GM20000 (cell line): ENCODE measurements at regions not wholly inside any gene's neighbourhood (a gene's known extent, or its start where the extent isn't known, plus 50 kb on each side); places are given as distances from the start of the nearest gene placed in this dataset.

Experiments
- DNase-seq: peaks from one replicate; pipeline ENCODE4 v3.0.0; 2012; ENCODE audit warnings: low spot score
- CTCF ChIP-seq: IDR thresholded peaks from 2 replicates; pipeline ENCODE4 v1.5.1; 2012; ENCODE audit warnings: mild to moderate bottlenecking, control low read depth; ENCODE audit errors: extremely low read depth, missing control alignments

DNA sequence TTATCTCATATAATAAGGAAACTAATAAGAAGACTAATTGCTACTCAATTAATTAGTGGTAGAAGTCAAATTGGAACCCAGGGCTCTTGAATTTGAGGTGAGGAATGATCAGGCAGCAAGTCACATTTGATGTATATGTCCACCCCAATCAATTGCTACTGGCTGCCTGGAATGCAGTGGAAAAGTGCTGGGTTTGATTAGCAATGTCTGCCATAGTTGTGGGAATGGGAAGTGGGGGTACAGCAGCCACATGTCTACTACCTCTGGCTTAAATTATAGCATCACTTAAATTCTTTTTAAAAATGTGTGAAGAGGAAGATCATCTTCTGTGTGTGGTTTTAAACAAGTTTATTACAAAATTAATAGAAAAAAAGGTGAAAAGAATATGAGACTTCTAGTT is 50.8 kb upstream of the NAV2 start:
- no peak for TF ChIP-seq CTCF

GRCh38 chr11:19660076-19660475 is 52.6 kb upstream of the NAV2 start:
- TF ChIP-seq CTCF, result no peak
- peak; percentile 71 for DNase-seq

More for the DNA sequence above, 50.8 kb upstream of the NAV2 start:
- DNase-seq, result no peak

DNA sequence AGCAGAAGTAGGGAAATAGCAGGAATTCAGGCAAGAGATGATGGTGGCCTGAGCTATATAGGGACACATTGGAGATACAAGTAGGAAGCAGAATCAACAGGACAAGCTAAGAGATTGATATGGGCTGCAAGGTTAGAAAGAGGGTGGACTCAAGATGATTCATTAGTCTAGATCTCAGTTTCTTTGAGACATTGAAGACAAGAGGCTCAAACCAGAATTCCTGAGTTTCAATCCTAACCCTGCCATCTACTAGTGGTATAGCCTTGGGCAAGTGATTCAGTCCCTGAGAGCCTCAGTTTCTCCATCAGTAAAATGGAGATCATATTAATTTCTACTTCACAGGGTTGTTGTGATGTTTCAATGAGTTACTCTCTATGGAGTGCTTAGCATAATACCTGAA is 53.1 kb upstream of the NAV2 start:
- no peak for DNase-seq
- no peak for TF ChIP-seq CTCF

GRCh38 chr11:19658344-19658743 is 54.3 kb upstream of the NAV2 start:
- DNase-seq, result no peak

DNA sequence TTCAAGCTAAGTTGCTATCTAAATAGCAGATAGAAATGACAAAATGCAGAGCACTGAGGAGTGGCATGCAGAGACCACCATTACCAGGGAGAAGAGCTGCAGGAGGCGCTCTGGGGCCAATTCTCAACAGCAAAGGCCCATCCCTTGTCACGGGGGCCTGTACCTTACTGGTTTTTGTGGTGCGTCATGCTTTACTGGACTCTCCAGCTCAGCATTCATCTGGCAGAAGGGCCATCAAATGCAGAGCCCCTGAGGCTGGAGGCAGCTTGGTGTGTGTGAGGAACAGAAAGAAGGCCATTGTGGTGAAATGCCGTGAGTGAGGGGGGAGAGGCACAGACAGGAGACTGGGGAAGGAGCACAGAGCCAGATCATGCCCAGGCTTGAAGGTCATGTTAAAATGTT is 56.5 kb upstream of the NAV2 start:
- DNase-seq, result no peak
- TF ChIP-seq CTCF, result no peak

More at GRCh38 chr11:19658344-19658743, 54.3 kb upstream of the NAV2 start:
- no peak for TF ChIP-seq CTCF

- TF ChIP-seq CTCF, result no peak
- DNase-seq, result no peak
These were observed 59.8 kb upstream of the NAV2 start for GRCh38 chr11:19652623-19653375.

DNA sequence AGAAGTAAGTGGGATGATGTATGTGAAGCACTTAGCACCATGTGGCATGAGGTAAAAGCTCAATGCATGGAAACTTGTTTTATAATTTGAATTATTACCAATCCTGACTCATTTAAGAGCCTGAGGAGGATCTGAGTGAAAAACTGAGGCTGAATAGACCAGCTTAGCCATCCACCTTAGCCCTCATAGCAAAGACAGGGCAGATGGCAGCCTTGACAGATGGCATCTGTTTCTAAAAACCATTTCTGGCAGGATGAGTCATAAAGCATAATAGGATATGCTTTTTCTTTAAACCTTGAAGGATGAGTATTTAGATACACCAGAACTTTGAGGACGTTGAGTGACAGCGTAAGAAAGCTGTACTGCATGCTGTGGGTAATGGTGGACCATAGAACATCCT is 61.0 kb upstream of the NAV2 start:
- no peak for TF ChIP-seq CTCF
- DNase-seq, result no peak
